GM12878 (cell line): ENCODE measurements at regions not wholly inside any gene's neighbourhood (a gene's known extent, or its start where the extent isn't known, plus 50 kb on each side); places are given as distances from the start of the nearest gene placed in this dataset.

Experiments
- ATAC-seq: fragments of 200-7000 bp; cut with Tn5 transposase; 3 replicates; pipeline ENCODE4 v1.9.1; 2020; ENCODE audit warnings: mild to moderate bottlenecking, moderate library complexity
- BruUV-seq: library from RNA; stranded (reverse); fragments of 400-500 nt; replicated peaks from 2 replicates; lab custom pipeline; 2021; lab: Mats Ljungman, UMichigan
- CTCF ChIA-PET: fragments of 300-600 bp; sonication (Branson Sonifier 250); formaldehyde crosslinking; extraction: SDS; loops from one replicate; lab custom pipeline; 2021; ENCODE audit warnings: inconsistent platforms; lab: Yijun Ruan, JAX
- POLR2A ChIA-PET: fragments of 350-600 bp; formaldehyde crosslinking; extraction: SDS; loops from one replicate; lab custom pipeline; 2021; ENCODE audit warnings: inconsistent platforms; lab: Charles Lee
- RAD21 ChIA-PET: fragments of 300-600 bp; sonication (Branson Sonifier 250); formaldehyde crosslinking; loops from one replicate; lab custom pipeline; 2023; ENCODE audit warnings: antibody characterized with exemption; ENCODE audit not compliant: unreplicated experiment; lab: Charles Lee
- SMC1A ChIA-PET: fragments of 300-600 bp; sonication (Branson Sonifier 250); formaldehyde crosslinking; loops from one replicate; lab custom pipeline; 2023; ENCODE audit not compliant: unreplicated experiment, uncharacterized antibody; lab: Charles Lee
- DNase-seq: peaks from one replicate; pipeline ENCODE4 v3.0.0-alpha.2; 2011; ENCODE audit warnings: low read depth, low spot score
- FAIRE-seq: peaks from 3 replicates; lab custom pipeline; 2011; peaks lifted over from hg19 to GRCh38; lab: Jason Lieb, UNC
- H2AFZ ChIP-seq: 2 replicates; pipeline ENCODE4 v1.6.0; 2011; ENCODE audit warnings: low read depth, low read length, control low read depth; ENCODE audit not compliant: control insufficient read depth
- H3K27ac ChIP-seq: 2 replicates; pipeline ENCODE4 v1.5.1; 2011; ENCODE audit warnings: control low read depth; ENCODE audit not compliant: control insufficient read depth, insufficient read depth
- H3K27me3 ChIP-seq, 2 experiments: replicated peaks in 1 of 2; 2 replicates each; pipeline versions ENCODE4 v1.6.0 to v1.6.1; 2011; ENCODE audit warnings: low read length in 1 of 2; ENCODE audit not compliant: control insufficient read depth in 2 of 2, insufficient read depth in 2 of 2
- H3K36me3 ChIP-seq, 2 experiments: 2 replicates each; pipeline ENCODE4 v1.5.1; 2011; ENCODE audit warnings: low read length in 1 of 2; ENCODE audit not compliant: control insufficient read depth in 2 of 2, insufficient read depth in 2 of 2
- H3K4me1 ChIP-seq: 2 replicates; pipeline ENCODE4 v1.6.1; 2011; ENCODE audit warnings: mild to moderate bottlenecking, low read length, moderate library complexity, mixed read lengths; ENCODE audit not compliant: control insufficient read depth, insufficient read depth
- H3K4me2 ChIP-seq: 2 replicates; pipeline ENCODE4 v1.6.0; 2011; ENCODE audit warnings: control low read depth; ENCODE audit not compliant: control insufficient read depth, insufficient read depth
- H3K4me3 ChIP-seq: fragments of 200-600 bp; sonication (generic); 2 replicates; pipeline ENCODE4 v1.5.1; 2016
- H3K79me2 ChIP-seq: 2 replicates; pipeline ENCODE4 v1.6.0; 2011; ENCODE audit warnings: low read length; ENCODE audit not compliant: control insufficient read depth, insufficient read depth
- H3K9ac ChIP-seq: 2 replicates; pipeline ENCODE4 v1.8.0; 2011; ENCODE audit warnings: low read length, control low read depth, mixed read lengths; ENCODE audit not compliant: control insufficient read depth, insufficient read depth
- H3K9me3 ChIP-seq: replicated peaks from 3 replicates; pipeline ENCODE4 v1.5.1; 2011; ENCODE audit warnings: mild to moderate bottlenecking, low read length; ENCODE audit not compliant: control insufficient read depth, insufficient read depth
- H4K20me1 ChIP-seq: 2 replicates; pipeline ENCODE4 v1.6.0; 2011; ENCODE audit not compliant: control insufficient read depth, insufficient read depth
- CEBPB ChIP-seq, 2 experiments: fragments of 150-350 bp in 1 of 2; IDR thresholded peaks; 2 replicates each; pipeline ENCODE4 v1.6.1; 2012 to 2014; ENCODE audit warnings: low read depth in 2 of 2, low read length in 2 of 2, borderline replicate concordance in 1 of 2, inconsistent platforms in 1 of 2
- E4F1 ChIP-seq: fragments of 450-650 bp; IDR thresholded peaks from 2 replicates; pipeline ENCODE4 v1.6.1; 2018; ENCODE audit warnings: borderline replicate concordance, mild to moderate bottlenecking; ENCODE audit not compliant: partially characterized antibody
- IRF5 ChIP-seq: fragments of 450-650 bp; IDR thresholded peaks from 2 replicates; pipeline ENCODE4 v1.6.1; 2017; ENCODE audit warnings: borderline replicate concordance
- MTA3 ChIP-seq: IDR thresholded peaks from 2 replicates; pipeline ENCODE4 v1.6.1; 2012; ENCODE audit warnings: low read length, inconsistent platforms, borderline replicate concordance
- MYB ChIP-seq: fragments of 150-350 bp; IDR thresholded peaks from 2 replicates; pipeline ENCODE4 v1.6.1; 2014; ENCODE audit warnings: mild to moderate bottlenecking, low read depth, low read length, borderline replicate concordance
- MYC ChIP-seq: IDR thresholded peaks from 2 replicates; pipeline ENCODE4 v1.6.1; 2011; ENCODE audit warnings: mild to moderate bottlenecking, low read length, moderate library complexity, inconsistent platforms; ENCODE audit not compliant: insufficient read depth, insufficient replicate concordance, insufficient read length, severe bottlenecking
- NFYB ChIP-seq: IDR thresholded peaks from 2 replicates; pipeline ENCODE4 v1.6.1; 2011; ENCODE audit warnings: low read depth, mild to moderate bottlenecking, low read length, improper control_type of control experiment, moderate library complexity; ENCODE audit not compliant: insufficient read depth
- SP1 ChIP-seq: IDR thresholded peaks from one replicate; pipeline ENCODE4 v1.6.1; 2011; ENCODE audit warnings: low read depth, low read length
- STAT3 ChIP-seq: IDR thresholded peaks from 2 replicates; pipeline ENCODE4 v1.6.1; 2011; ENCODE audit warnings: low read depth, low read length, improper control_type of control experiment
- ZBTB4 ChIP-seq: fragments of 450-650 bp; formaldehyde crosslinking; IDR thresholded peaks from 2 replicates; pipeline ENCODE4 v1.4.0; 2022; ENCODE audit warnings: mild to moderate bottlenecking, moderate library complexity
- WGBS: methylation state at CpG from one replicate; pipeline ENCODE4 v1.1.6; 2016; ENCODE audit warnings: low lambda C conversion rate; ENCODE audit not compliant: insufficient replicate concordance, insufficient coverage; ENCODE audit errors: missing lambda C conversion rate; 5-methylcytosine and 5-hydroxymethylcytosine counted together
- in situ Hi-C: fragments of 300-500 bp; cut with MboI; formaldehyde crosslinking; loops from 9 replicates; pipeline ENCODE4 v1.14.3; 2018; ENCODE audit warnings: mixed read lengths
- intact Hi-C: fragments of 100-400 bp; cut with micrococcal nuclease; formaldehyde crosslinking; loops from one replicate; pipeline ENCODE4 v1.14.2; 2022; ENCODE audit not compliant: unreplicated experiment

- intact Hi-C loops = no loop called here
- SMC1A ChIA-PET = no interaction called here
- Histone ChIP-seq H3K4me1 (no peaks in the 10 kb centered on the region), H3K27me3 (no peaks in the 10 kb centered on the region), H2AFZ (no peak overlapping the region), H3K9me3 (no peaks in the 10 kb centered on the region), H4K20me1 (no peaks in the 10 kb centered on the region), H3K36me3 (no peaks in the 10 kb centered on the region), H3K27ac (no peak overlapping the region), H3K9ac (no peak overlapping the region), H3K4me3 (no peak overlapping the region), H3K79me2 (no peaks in the 10 kb centered on the region), H3K4me2 (no peak overlapping the region)
- no TSS peak for BruUV-seq
- TF ChIP-seq CEBPB (IDR thresholded peaks at IDR 0.05; ENCODE audit: borderline replicate concordance in 1 of 2, low read depth in 2 of 2, low read length in 2 of 2) = no peak
- no peak for TF ChIP-seq NFYB
- no peak for FAIRE-seq
- CTCF ChIA-PET = no interaction called here
- no peak for DNase-seq
- in situ Hi-C loops = no loop called here
- RAD21 ChIA-PET = no interaction called here
- 0% methylated on average over 1 of the region's 1 CpG for WGBS
- no peak for ATAC-seq
- POLR2A ChIA-PET = no interaction called here
Observed at GRCh38 chr12:60070552-60070951, 474.7 kb downstream of the SLC16A7 start.

GRCh38 chr12:60071759-60072191, 475.9 kb downstream of the SLC16A7 start:
- in situ Hi-C loops = no loop called here
- SMC1A ChIA-PET = no interaction called here
- DNase-seq = no peak
- no TSS peak for BruUV-seq
- H3K27ac ChIP-seq = no peak overlapping the region
- no peak overlapping the region for H2AFZ ChIP-seq
- no peak overlapping the region for H3K4me3 ChIP-seq
- H3K9ac ChIP-seq = no peak overlapping the region
- no peaks in the 10 kb centered on the region for H3K4me1 ChIP-seq
- no peaks in the 10 kb centered on the region for H3K79me2 ChIP-seq
- FAIRE-seq = no peak
- POLR2A ChIA-PET = no interaction called here
- no peaks in the 10 kb centered on the region for H3K36me3 ChIP-seq
- no peaks in the 10 kb centered on the region for H4K20me1 ChIP-seq
- CTCF ChIA-PET = no interaction called here
- RAD21 ChIA-PET = no interaction called here
- intact Hi-C loops = no loop called here
- no peak for ATAC-seq
- H3K9me3 ChIP-seq = no peaks in the 10 kb centered on the region
- 0% methylated on average over 2 of the region's 2 CpGs for WGBS
- no peak overlapping the region for H3K4me2 ChIP-seq
- no peaks in the 10 kb centered on the region for H3K27me3 ChIP-seq
- TF ChIP-seq MTA3 = no peak
- TF ChIP-seq E4F1 = no peak
- no peak for TF ChIP-seq MYC
- no peak for TF ChIP-seq SP1
- no peak for TF ChIP-seq IRF5
- no peak for TF ChIP-seq MYB
- no peak for TF ChIP-seq ZBTB4 (CRISPR knock-in tag)
- TF ChIP-seq STAT3 = no peak
